ENCODE measurements at regions not wholly inside any gene's neighbourhood (a gene's known extent, or its start where the extent isn't known, plus 50 kb on each side); places are given as distances from the start of the nearest gene placed in this dataset.

- H3K9me3 ChIP-seq (ENCODE audit: control insufficient read depth, low read depth, low read length) = no peaks in the 10 kb centered on the region
- no peak overlapping the region for H3K23ac ChIP-seq (ENCODE audit: insufficient read length, low read depth, low read length)
- no CpG with 5 or more reads among the region's 1 CpG for WGBS (ENCODE audit: extremely low coverage, insufficient read length, low lambda C conversion rate)
- H2AK5ac ChIP-seq (ENCODE audit: insufficient read length, low read length) = no peak overlapping the region
- no peaks in the 10 kb centered on the region for H3K23me2 ChIP-seq (ENCODE audit: insufficient read length, low read depth, low read length, poor library complexity, severe bottlenecking)
- no peak overlapping the region for H4K8ac ChIP-seq (replicated peaks; ENCODE audit: insufficient read length, low read depth, low read length)
- no peak overlapping the region for H2BK5ac ChIP-seq (ENCODE audit: insufficient read length, low read length)
- H3K36me3 Mint-ChIP-seq (ENCODE audit: insufficient read depth in 1 of 3, low read depth in 3 of 3) = peaks cover 4 to 32% (median 18%) of the 10 kb centered on the region in 3 experiments; a peak in 6 of 7 replicates
- H3K4ac ChIP-seq (ENCODE audit: low read depth, low read length) = no peak overlapping the region
- peaks cover 4% of the 10 kb centered on the region; the same call in 1 of the 2 replicates for H3K4me1 ChIP-seq (ENCODE audit: insufficient read depth, low read length)
- no peaks in the 10 kb centered on the region for H4K20me1 ChIP-seq (ENCODE audit: control insufficient read depth, insufficient read depth, insufficient read length)
- no peak for TF ChIP-seq CTCF (conservative IDR thresholded peaks at IDR 0.05)
- no peak for DNase-seq
- no peak overlapping the region for H3K18ac ChIP-seq (ENCODE audit: insufficient read length, low read depth, low read length)
- peaks cover 21 to 34% of the 10 kb centered on the region in 2 experiments for H3K4me1 Mint-ChIP-seq
- no peaks in the 10 kb centered on the region for H3K27me3 Mint-ChIP-seq (ENCODE audit: low read depth)
- no peak overlapping the region for H3K14ac ChIP-seq (ENCODE audit: insufficient read depth, low read length)
- no peaks in the 10 kb centered on the region for H3K27me3 ChIP-seq (ENCODE audit: insufficient read depth, low read length)
- no peak overlapping the region for H2BK20ac ChIP-seq (ENCODE audit: low read depth, low read length, poor library complexity, severe bottlenecking)
- H2AFZ ChIP-seq (ENCODE audit: low read length) = no peak overlapping the region
- no peak overlapping the region for H3K56ac ChIP-seq (ENCODE audit: insufficient read length, low read depth, low read length)
- no peak overlapping the region for H2BK12ac ChIP-seq (ENCODE audit: insufficient read length, low read depth, low read length)
- no peak overlapping the region for H3K27ac Mint-ChIP-seq
- H2BK15ac ChIP-seq (ENCODE audit: low read depth, low read length) = no peak overlapping the region
- H3K79me2 ChIP-seq (ENCODE audit: insufficient read depth, low read length) = no peaks in the 10 kb centered on the region
- no peak overlapping the region for H4K91ac ChIP-seq (ENCODE audit: insufficient read length, low read depth, low read length)
- H4K5ac ChIP-seq (ENCODE audit: insufficient read length, low read depth, low read length) = no peak overlapping the region
- peaks cover 18 to 22% of the 10 kb centered on the region in 2 experiments; a peak in 4 of 5 replicates for H3K9me3 Mint-ChIP-seq
- H3T11ph ChIP-seq (ENCODE audit: low read length) = no peak overlapping the region
- no peaks in the 10 kb centered on the region for H3K79me1 ChIP-seq (ENCODE audit: insufficient read depth, low read depth, low read length, poor library complexity, severe bottlenecking)
- H3K9ac ChIP-seq (ENCODE audit: extremely low read depth, insufficient read length, low read length) = no peak overlapping the region
- H3K4me2 ChIP-seq (ENCODE audit: insufficient read depth, insufficient read length, low read length) = no peak overlapping the region
- no peak overlapping the region for H3K4me3 Mint-ChIP-seq
- no peak overlapping the region for H3K27ac ChIP-seq (ENCODE audit: insufficient read length, low read depth, low read length)
- no peak overlapping the region for H2BK120ac ChIP-seq (ENCODE audit: low read depth, low read length, poor library complexity, severe bottlenecking)
Observed at GRCh38 chr18:27707201-27707600, 469.7 kb downstream of the CDH2 start.
